Activated T-helper 17 cell treated with anti-CD3 and anti-CD28 coated beads, Interleukin-2, amount 50 U/mL, for 72 hours (primary cell): ENCODE measurements at regions not wholly inside any gene's neighbourhood (a gene's known extent, or its start where the extent isn't known, plus 50 kb on each side); places are given as distances from the start of the nearest gene placed in this dataset.

Source experiments
- ATAC-seq: fragments of 150-1000 bp; cut with Tn5 transposase; replicated peaks from 2 replicates; pipeline ENCODE4 v1.10.0; 2021; ENCODE audit warnings: mild to moderate bottlenecking, moderate library complexity
- H3K27ac Mint-ChIP-seq: one replicate; pipeline ENCODE4 v1.8.0; 2022; ENCODE audit warnings: mixed read lengths
- H3K27me3 Mint-ChIP-seq: one replicate; pipeline ENCODE4 v1.8.0; 2022; ENCODE audit warnings: mixed read lengths
- H3K36me3 Mint-ChIP-seq: one replicate; pipeline ENCODE4 v1.8.0; 2022; ENCODE audit warnings: low read depth, mild to moderate bottlenecking, mixed read lengths
- H3K4me1 Mint-ChIP-seq: one replicate; pipeline ENCODE4 v1.8.0; 2022; ENCODE audit warnings: mixed read lengths
- H3K4me3 Mint-ChIP-seq: one replicate; pipeline ENCODE4 v1.8.0; 2022; ENCODE audit warnings: mild to moderate bottlenecking, mixed read lengths
- H3K9me3 Mint-ChIP-seq: one replicate; pipeline ENCODE4 v1.8.0; 2022; ENCODE audit warnings: mixed read lengths

GRCh38 chr3:182524711-182525401, 268.4 kb upstream of the ATP11B start:
- H3K36me3 Mint-ChIP-seq = no peaks in the 10 kb centered on the region

GRCh38 chr3:182525766-182526374, 267.4 kb upstream of the ATP11B start:
- Mint-ChIP-seq H3K27ac (no peak overlapping the region), H3K9me3 (no peaks in the 10 kb centered on the region), H3K4me1 (no peaks in the 10 kb centered on the region), H3K27me3 (no peaks in the 10 kb centered on the region), H3K36me3 (no peaks in the 10 kb centered on the region), H3K4me3 (no peak overlapping the region)
- no peak for ATAC-seq

More at GRCh38 chr3:182524711-182525401, 268.4 kb upstream of the ATP11B start:
- H3K4me1 Mint-ChIP-seq = no peaks in the 10 kb centered on the region
- H3K27me3 Mint-ChIP-seq = no peaks in the 10 kb centered on the region
- no peaks in the 10 kb centered on the region for H3K9me3 Mint-ChIP-seq
- H3K27ac Mint-ChIP-seq = no peak overlapping the region
- no peak overlapping the region for H3K4me3 Mint-ChIP-seq
- no peak for ATAC-seq

- H3K4me1 Mint-ChIP-seq = no peaks in the 10 kb centered on the region
- no peak for ATAC-seq
These were observed 265.6 kb upstream of the ATP11B start for GRCh38 chr3:182527745-182528144.

GRCh38 chr3:182530316-182530715, 263.0 kb upstream of the ATP11B start:
- no peaks in the 10 kb centered on the region for H3K9me3 Mint-ChIP-seq
- H3K27me3 Mint-ChIP-seq = no peaks in the 10 kb centered on the region
- no peak for ATAC-seq
- no peak overlapping the region for H3K4me3 Mint-ChIP-seq
- no peaks in the 10 kb centered on the region for H3K4me1 Mint-ChIP-seq
- H3K27ac Mint-ChIP-seq = no peak overlapping the region
- no peaks in the 10 kb centered on the region for H3K36me3 Mint-ChIP-seq

More at GRCh38 chr3:182527745-182528144, 265.6 kb upstream of the ATP11B start:
- Mint-ChIP-seq H3K9me3 (no peaks in the 10 kb centered on the region), H3K4me3 (no peak overlapping the region), H3K36me3 (no peaks in the 10 kb centered on the region), H3K27ac (no peak overlapping the region), H3K27me3 (no peaks in the 10 kb centered on the region)

DNA sequence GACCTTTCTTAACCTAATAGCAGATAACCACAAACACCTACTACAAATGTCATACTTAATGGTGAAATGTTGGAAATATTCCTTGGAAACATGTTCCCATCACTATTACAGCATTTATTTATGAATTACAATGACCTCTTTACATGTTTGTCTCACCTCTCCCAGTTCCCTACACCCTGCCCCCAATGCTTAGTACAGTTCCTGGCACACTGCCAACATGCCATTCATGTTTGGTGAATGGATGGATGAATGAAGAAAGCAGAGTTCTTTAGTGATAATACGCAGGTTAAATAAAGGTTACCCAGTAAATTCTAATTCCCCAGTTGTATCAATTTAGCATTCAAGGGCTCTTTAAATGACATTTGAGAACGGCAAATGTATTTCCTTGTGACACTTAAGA, 259.9 kb upstream of the ATP11B start:
- Mint-ChIP-seq H3K27me3 (no peaks in the 10 kb centered on the region), H3K4me3 (no peak overlapping the region), H3K36me3 (no peaks in the 10 kb centered on the region), H3K4me1 (no peaks in the 10 kb centered on the region), H3K27ac (no peak overlapping the region), H3K9me3 (no peaks in the 10 kb centered on the region)
- no peak for ATAC-seq

DNA sequence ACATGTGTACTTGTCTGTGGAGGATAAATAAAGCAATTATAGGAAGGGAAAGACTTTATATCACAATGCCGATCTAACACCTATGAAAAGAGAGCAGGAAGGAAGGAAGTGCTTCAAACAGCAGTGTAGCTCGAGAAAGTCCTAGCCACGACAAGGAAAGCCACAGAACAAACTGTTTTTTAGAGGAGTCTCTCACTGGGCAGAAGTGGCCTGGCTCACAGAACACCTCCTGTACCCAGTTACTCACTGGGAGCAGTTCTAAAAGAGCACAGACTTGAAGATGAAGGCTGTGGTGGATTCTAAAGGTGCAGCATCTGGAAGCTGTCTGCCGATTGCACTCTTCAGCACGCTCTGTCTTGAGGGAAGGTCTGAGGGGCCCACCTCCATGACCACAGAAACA, 248.8 kb upstream of the ATP11B start:
- Mint-ChIP-seq H3K27ac (no peak overlapping the region), H3K4me1 (no peaks in the 10 kb centered on the region), H3K36me3 (no peaks in the 10 kb centered on the region), H3K27me3 (peaks cover 14% of the 10 kb centered on the region), H3K4me3 (no peak overlapping the region), H3K9me3 (no peaks in the 10 kb centered on the region)
- ATAC-seq = no peak

- H3K27ac Mint-ChIP-seq = no peak overlapping the region
- H3K9me3 Mint-ChIP-seq = peaks cover 9% of the 10 kb centered on the region
- H3K4me3 Mint-ChIP-seq = no peak overlapping the region
- H3K27me3 Mint-ChIP-seq = peaks cover 30% of the 10 kb centered on the region
- no peak for ATAC-seq
- no peaks in the 10 kb centered on the region for H3K36me3 Mint-ChIP-seq
- H3K4me1 Mint-ChIP-seq = no peaks in the 10 kb centered on the region
These were observed 231.0 kb upstream of the ATP11B start for GRCh38 chr3:182562274-182562673.

- Mint-ChIP-seq H3K9me3 (no peaks in the 10 kb centered on the region), H3K4me3 (no peak overlapping the region)
These were observed 227.1 kb upstream of the ATP11B start for GRCh38 chr3:182565916-182566796.

GRCh38 chr3:182567700-182568099, 225.6 kb upstream of the ATP11B start:
- no peaks in the 10 kb centered on the region for H3K9me3 Mint-ChIP-seq
- H3K27ac Mint-ChIP-seq = no peak overlapping the region
- no peak overlapping the region for H3K4me3 Mint-ChIP-seq
- H3K27me3 Mint-ChIP-seq = peaks cover 20% of the 10 kb centered on the region
- no peaks in the 10 kb centered on the region for H3K36me3 Mint-ChIP-seq
- H3K4me1 Mint-ChIP-seq = no peaks in the 10 kb centered on the region
- ATAC-seq = no peak

More at GRCh38 chr3:182565916-182566796, 227.1 kb upstream of the ATP11B start:
- ATAC-seq = no peak
- peaks cover 24% of the 10 kb centered on the region for H3K27me3 Mint-ChIP-seq
- no peak overlapping the region for H3K27ac Mint-ChIP-seq
- H3K4me1 Mint-ChIP-seq = no peaks in the 10 kb centered on the region
- no peaks in the 10 kb centered on the region for H3K36me3 Mint-ChIP-seq

DNA sequence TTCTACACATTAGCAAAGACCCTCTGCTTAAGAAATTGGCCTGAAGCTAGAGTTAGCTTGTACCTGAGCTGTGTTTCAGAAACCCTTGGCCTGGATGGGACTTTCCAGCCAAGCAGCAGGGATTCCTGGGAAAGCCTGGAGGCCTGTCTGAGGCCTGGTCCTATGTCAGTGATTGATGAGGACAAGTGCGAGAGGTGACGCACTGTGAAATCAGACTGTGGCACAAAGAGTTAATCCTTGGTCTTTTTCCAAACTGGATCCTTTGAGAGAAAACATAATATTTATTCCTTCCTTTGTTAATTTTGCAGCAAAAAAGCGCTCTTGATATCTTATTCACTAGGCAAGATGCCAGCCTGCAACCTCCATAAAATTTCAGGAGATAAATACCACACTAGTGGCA, 225.0 kb upstream of the ATP11B start:
- Mint-ChIP-seq H3K27me3 (peaks cover 19% of the 10 kb centered on the region), H3K9me3 (peaks cover 4% of the 10 kb centered on the region), H3K27ac (no peak overlapping the region), H3K4me3 (no peak overlapping the region), H3K36me3 (no peaks in the 10 kb centered on the region), H3K4me1 (no peaks in the 10 kb centered on the region)
- ATAC-seq = no peak

- peaks cover 10% of the 10 kb centered on the region for H3K9me3 Mint-ChIP-seq
- no peak for ATAC-seq
- H3K4me1 Mint-ChIP-seq = no peaks in the 10 kb centered on the region
- H3K27me3 Mint-ChIP-seq = peaks cover 19% of the 10 kb centered on the region
- no peak overlapping the region for H3K27ac Mint-ChIP-seq
- no peak overlapping the region for H3K4me3 Mint-ChIP-seq
- no peaks in the 10 kb centered on the region for H3K36me3 Mint-ChIP-seq
These were observed 224.4 kb upstream of the ATP11B start for GRCh38 chr3:182568876-182569275.

GRCh38 chr3:182570946-182571594, 222.2 kb upstream of the ATP11B start:
- peaks cover 13% of the 10 kb centered on the region for H3K9me3 Mint-ChIP-seq
- ATAC-seq = no peak
- no peak overlapping the region for H3K4me3 Mint-ChIP-seq
- H3K27me3 Mint-ChIP-seq = peaks cover 9% of the 10 kb centered on the region
- H3K4me1 Mint-ChIP-seq = no peaks in the 10 kb centered on the region
- no peak overlapping the region for H3K27ac Mint-ChIP-seq
- no peaks in the 10 kb centered on the region for H3K36me3 Mint-ChIP-seq

- no peak for ATAC-seq
- H3K4me1 Mint-ChIP-seq = no peaks in the 10 kb centered on the region
- no peak overlapping the region for H3K4me3 Mint-ChIP-seq
- H3K36me3 Mint-ChIP-seq = no peaks in the 10 kb centered on the region
- peaks cover 13% of the 10 kb centered on the region for H3K9me3 Mint-ChIP-seq
- H3K27me3 Mint-ChIP-seq = no peaks in the 10 kb centered on the region
- no peak overlapping the region for H3K27ac Mint-ChIP-seq
These were observed 217.4 kb upstream of the ATP11B start for GRCh38 chr3:182575941-182576340.

DNA sequence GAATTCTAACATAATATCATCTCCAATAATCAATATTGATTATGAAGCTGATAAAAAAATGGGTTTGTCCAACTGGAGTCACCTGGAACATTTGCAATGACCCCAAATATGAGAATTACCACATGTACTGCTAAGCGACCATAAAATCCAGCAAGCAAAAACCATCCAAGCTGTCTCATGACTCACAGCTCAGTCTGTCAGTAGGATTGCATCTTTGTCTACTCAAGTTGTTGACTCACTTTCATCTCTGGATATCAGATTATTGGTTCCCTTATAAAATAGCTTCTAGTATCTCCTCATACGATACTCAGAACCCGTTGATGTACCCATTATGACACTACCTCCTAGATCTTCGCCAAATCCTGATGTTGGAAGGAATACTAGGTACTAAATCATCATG, 209.8 kb upstream of the ATP11B start:
- H3K36me3 Mint-ChIP-seq = no peaks in the 10 kb centered on the region
- H3K4me1 Mint-ChIP-seq = no peaks in the 10 kb centered on the region
- H3K9me3 Mint-ChIP-seq = no peaks in the 10 kb centered on the region
- no peak for ATAC-seq
- H3K4me3 Mint-ChIP-seq = no peak overlapping the region
- peaks cover 7% of the 10 kb centered on the region for H3K27me3 Mint-ChIP-seq
- no peak overlapping the region for H3K27ac Mint-ChIP-seq
